Astrocyte of the spinal cord (primary cell): ENCODE measurements at regions not wholly inside any gene's neighbourhood (a gene's known extent, or its start where the extent isn't known, plus 50 kb on each side); places are given as distances from the start of the nearest gene placed in this dataset.
A peak's percentile ranks its signal among the peaks of the same experiment; 100 is the strongest.

Source experiments
- DNase-seq: peaks from one replicate; pipeline ENCODE4 v3.0.0; 2011; ENCODE audit warnings: low read depth, low spot score
- H3K4me3 ChIP-seq: 2 replicates; pipeline ENCODE4 v1.5.1; 2011; ENCODE audit warnings: low read depth, mild to moderate bottlenecking, low read length, moderate library complexity
- CTCF ChIP-seq: IDR thresholded peaks from 2 replicates; pipeline ENCODE4 v1.5.1; 2012; ENCODE audit warnings: low read depth, mild to moderate bottlenecking, low read length, inconsistent platforms
- in situ Hi-C: cut with HindIII; loops from 2 replicates; pipeline ENCODE4 v1.10.0; 2017; ENCODE audit warnings: low sequenced_read_pairs

- H3K4me3 ChIP-seq = no peak overlapping the region
- in situ Hi-C loops = no loop called here
- DNase-seq = no peak
- no peak for TF ChIP-seq CTCF
Measured at GRCh38 chr9:80890124-80890523, 799.2 kb downstream of the TLE1 start.

DNA sequence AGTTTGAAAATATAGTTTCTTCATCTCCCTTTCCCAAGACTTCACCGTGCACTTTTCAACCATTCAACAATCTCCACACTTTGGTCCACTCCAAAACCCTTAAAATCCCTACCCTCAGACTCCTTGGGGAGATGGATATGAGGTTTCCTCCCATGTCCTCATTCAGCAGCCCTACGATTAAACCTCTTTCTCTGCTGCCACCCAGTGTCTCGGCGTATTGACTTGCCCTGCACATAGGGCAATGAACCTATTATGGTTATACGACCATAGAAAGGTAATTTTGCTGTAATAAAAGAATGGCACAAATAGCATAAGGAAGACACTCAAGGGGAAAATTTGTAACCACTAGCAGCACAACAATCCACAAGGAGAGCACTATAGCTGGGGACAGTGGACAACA, 803.5 kb downstream of the TLE1 start:
- TF ChIP-seq CTCF = no peak
- in situ Hi-C loops = no loop called here
- no peak overlapping the region for H3K4me3 ChIP-seq
- DNase-seq = no peak

DNA sequence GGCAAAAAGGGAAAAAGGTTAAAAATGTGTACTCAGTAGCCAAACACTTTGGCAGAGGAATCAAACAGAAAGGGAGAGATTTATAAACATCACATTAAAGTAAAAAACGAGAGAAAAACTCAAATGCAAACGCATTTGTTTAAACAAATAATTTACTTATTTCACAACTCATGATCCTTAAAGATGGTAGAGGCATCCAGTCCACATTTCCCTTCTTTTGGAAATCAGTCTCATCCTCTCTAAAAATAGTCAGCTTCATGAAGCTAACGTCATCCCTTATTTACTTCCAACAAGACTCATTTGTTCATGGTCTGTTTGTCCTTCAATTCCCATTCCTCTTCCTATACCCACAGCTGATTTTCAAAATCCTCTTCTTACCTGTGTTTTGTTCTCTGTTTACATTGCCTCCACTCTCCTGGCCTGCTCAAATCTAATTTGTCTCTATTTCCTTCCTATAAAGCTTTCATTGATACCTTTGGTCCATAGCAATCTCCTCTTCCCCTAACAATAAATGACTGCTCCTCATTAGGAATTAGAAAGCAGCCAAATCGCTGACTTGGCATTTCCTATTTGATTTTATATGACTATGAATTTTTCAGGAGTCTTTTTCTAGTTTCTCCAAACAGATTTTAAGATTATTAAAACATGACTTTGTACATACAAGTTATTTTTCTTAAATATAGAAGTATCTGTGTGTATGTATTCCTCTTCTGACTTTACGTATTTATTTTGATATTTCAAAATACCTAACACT, 805.3 kb downstream of the TLE1 start:
- H3K4me3 ChIP-seq = no peak overlapping the region
- no peak for DNase-seq
- in situ Hi-C loops = no loop called here
- no peak for TF ChIP-seq CTCF

DNA sequence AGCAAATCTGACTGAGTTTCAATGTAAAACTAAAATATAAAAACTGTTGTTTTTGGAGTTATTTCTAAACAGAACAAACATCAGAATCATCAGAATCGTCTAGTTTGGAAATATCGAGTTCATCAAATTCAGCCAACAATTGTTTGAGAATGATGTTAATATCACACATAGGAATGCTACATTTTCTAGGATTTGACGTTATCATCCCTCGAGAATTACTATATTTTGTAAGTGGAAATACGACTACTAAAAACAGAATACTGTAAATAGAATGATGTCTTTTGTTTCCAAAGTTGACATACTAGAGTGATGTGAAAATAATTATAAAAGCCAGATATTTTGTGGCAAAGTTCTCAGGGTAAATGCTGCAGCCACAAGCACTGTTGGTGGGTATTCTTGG, 805.9 kb downstream of the TLE1 start:
- no peak for DNase-seq
- no peak overlapping the region for H3K4me3 ChIP-seq
- in situ Hi-C loops = no loop called here
- no peak for TF ChIP-seq CTCF

- TF ChIP-seq CTCF = no peak
- no peak overlapping the region for H3K4me3 ChIP-seq
- DNase-seq = no peak
- in situ Hi-C loops = no loop called here
Measured at GRCh38 chr9:80881940-80882339, 807.4 kb downstream of the TLE1 start.

DNA sequence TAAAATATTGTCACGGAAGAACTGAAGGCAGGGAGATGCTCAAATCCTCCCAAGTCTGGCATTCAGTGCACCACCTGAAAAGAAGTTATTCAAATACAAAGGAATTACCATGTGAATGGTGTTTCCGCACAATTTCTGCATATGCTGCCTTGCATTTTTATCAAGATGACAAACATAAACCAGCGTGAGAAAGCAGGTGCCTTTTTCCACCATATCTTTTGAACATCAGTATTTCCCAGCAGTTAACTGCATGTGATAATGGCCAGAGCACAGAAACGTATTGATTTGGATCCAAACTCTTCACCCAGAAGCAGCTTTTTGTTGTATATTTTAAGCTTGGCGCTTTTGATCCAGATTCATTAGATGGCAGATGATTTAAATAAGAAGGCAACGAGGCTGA, 808.0 kb downstream of the TLE1 start:
- TF ChIP-seq CTCF = no peak
- in situ Hi-C loops = no loop called here
- no peak for DNase-seq
- H3K4me3 ChIP-seq = no peak overlapping the region

DNA sequence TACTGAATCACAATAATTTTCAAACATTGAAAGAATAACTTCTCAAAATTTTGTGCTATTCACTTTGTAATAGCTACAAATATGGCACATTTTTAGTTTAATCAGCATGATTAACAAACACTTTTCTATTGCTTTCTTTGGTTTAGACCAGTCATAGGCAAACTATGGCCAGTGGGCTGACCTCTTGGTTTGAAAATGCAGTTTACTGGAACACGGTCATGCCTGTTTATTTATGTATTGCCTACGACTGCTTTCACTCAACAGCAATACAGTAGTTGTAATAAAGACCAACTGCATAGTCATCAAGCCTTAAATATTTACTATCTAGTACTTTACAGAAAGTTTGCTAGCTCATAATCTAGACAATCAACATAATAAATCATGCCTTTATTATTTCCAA, 810.8 kb downstream of the TLE1 start:
- no peak for TF ChIP-seq CTCF
- no peak overlapping the region for H3K4me3 ChIP-seq
- DNase-seq = peak; percentile 43
- in situ Hi-C loops = no loop called here
